ENCODE measurements at regions not wholly inside any gene's neighbourhood (a gene's known extent, or its start where the extent isn't known, plus 50 kb on each side); places are given as distances from the start of the nearest gene placed in this dataset.
A peak's percentile ranks its signal among the peaks of the same experiment; 100 is the strongest.
"Not testable (repeated sequence)": the region's sequence is repeated elsewhere in the genome, so short reads cannot be mapped to it uniquely, and the experiment has no call there.

DNA sequence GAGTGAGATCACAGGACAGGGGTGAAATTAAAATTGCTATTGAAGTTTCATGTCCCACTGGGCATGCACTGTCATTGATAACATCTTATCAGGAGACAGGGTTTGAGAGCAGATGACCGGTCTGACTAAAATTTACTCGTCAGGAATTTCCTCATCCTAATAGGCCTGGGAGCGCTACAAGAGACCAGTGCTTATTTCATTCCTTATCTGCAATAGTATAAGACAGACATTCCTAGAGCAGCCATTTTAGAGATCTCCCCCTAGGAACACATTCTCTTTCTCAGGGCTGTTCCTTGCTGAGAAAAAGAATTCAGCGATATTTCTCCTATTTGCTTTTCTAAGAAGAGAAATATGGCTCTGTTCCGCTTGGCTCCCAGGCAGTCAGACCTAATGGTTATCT, 181.4 kb upstream of the ETV3 start:
- ATAC-seq: no peak
- Mint-ChIP-seq H3K36me3 (peaks cover 39% of the 10 kb centered on the region), H3K27ac (no peak overlapping the region), H3K27me3 (peaks cover 34 to 73% of the 10 kb centered on the region in 2 donors), H3K9me3 (peaks cover 16% of the 10 kb centered on the region), H3K4me3 (no peak overlapping the region), H3K4me1 (ENCODE audit: low read depth in 2 of 2) (no peaks in the 10 kb centered on the region)
- DNase-seq (ENCODE audit: low spot score): no peak

- not testable (repeated sequence) for H3K27ac Mint-ChIP-seq; ATAC-seq; DNase-seq (ENCODE audit: low spot score); H3K4me1 Mint-ChIP-seq (ENCODE audit: low read depth in 2 of 2); H3K4me3 Mint-ChIP-seq
- peaks cover 36 to 65% of the 10 kb centered on the region in 2 donors for H3K27me3 Mint-ChIP-seq
- peaks cover 16% of the 10 kb centered on the region for H3K9me3 Mint-ChIP-seq
- H3K36me3 Mint-ChIP-seq: peaks cover 39% of the 10 kb centered on the region
These were observed 179.0 kb upstream of the ETV3 start for GRCh38 chr1:157317229-157317628.

- H3K4me1 Mint-ChIP-seq (ENCODE audit: low read depth in 2 of 2): no peaks in the 10 kb centered on the region
- H3K27me3 Mint-ChIP-seq: peaks cover 27 to 52% of the 10 kb centered on the region in 2 donors
- ATAC-seq: no peak
These were observed 177.3 kb upstream of the ETV3 start for GRCh38 chr1:157315544-157315943.

GRCh38 chr1:157314408-157314807, 176.2 kb upstream of the ETV3 start:
- Mint-ChIP-seq H3K9me3 (peaks cover 10% of the 10 kb centered on the region), H3K4me3 (no peak overlapping the region), H3K27me3 (peaks cover 32 to 52% of the 10 kb centered on the region in 2 donors), H3K36me3 (peaks cover 20% of the 10 kb centered on the region), H3K4me1 (ENCODE audit: low read depth in 2 of 2) (no peaks in the 10 kb centered on the region), H3K27ac (no peak overlapping the region)
- DNase-seq (ENCODE audit: low spot score) (no peak), ATAC-seq (no peak)

More at GRCh38 chr1:157315544-157315943, 177.3 kb upstream of the ETV3 start:
- Mint-ChIP-seq H3K36me3 (peaks cover 29% of the 10 kb centered on the region), H3K9me3 (peaks cover 13% of the 10 kb centered on the region), H3K4me3 (no peak overlapping the region), H3K27ac (no peak overlapping the region)
- DNase-seq (ENCODE audit: low spot score): no peak

GRCh38 chr1:157313240-157313807, 175.1 kb upstream of the ETV3 start:
- H3K4me3 Mint-ChIP-seq: no peak overlapping the region
- peaks cover 37 to 61% of the 10 kb centered on the region in 2 donors for H3K27me3 Mint-ChIP-seq
- peaks cover 9% of the 10 kb centered on the region for H3K9me3 Mint-ChIP-seq
- H3K27ac Mint-ChIP-seq: no peak overlapping the region
- no peak for ATAC-seq
- no peaks in the 10 kb centered on the region for H3K4me1 Mint-ChIP-seq (ENCODE audit: low read depth in 2 of 2)
- peaks cover 18% of the 10 kb centered on the region for H3K36me3 Mint-ChIP-seq
- DNase-seq (ENCODE audit: low spot score): no peak

GRCh38 chr1:157312082-157312812, 174.1 kb upstream of the ETV3 start:
- peaks cover 29 to 50% of the 10 kb centered on the region in 2 donors for H3K27me3 Mint-ChIP-seq
- ATAC-seq: no peak
- no peak for DNase-seq (ENCODE audit: low spot score)

GRCh38 chr1:157311730-157312081, 173.5 kb upstream of the ETV3 start:
- Mint-ChIP-seq H3K27ac (no peak overlapping the region), H3K4me1 (ENCODE audit: low read depth in 2 of 2) (no peaks in the 10 kb centered on the region), H3K36me3 (peaks cover 6% of the 10 kb centered on the region), H3K4me3 (no peak overlapping the region), H3K9me3 (no peaks in the 10 kb centered on the region), H3K27me3 (peaks cover 28 to 47% of the 10 kb centered on the region in 2 donors)
- no peak for ATAC-seq
- no peak for DNase-seq (ENCODE audit: low spot score)

More at GRCh38 chr1:157312082-157312812, 174.1 kb upstream of the ETV3 start:
- peaks cover 9% of the 10 kb centered on the region for H3K36me3 Mint-ChIP-seq
- H3K4me3 Mint-ChIP-seq: no peak overlapping the region
- H3K9me3 Mint-ChIP-seq: peaks cover 1% of the 10 kb centered on the region
- no peak overlapping the region for H3K27ac Mint-ChIP-seq
- no peaks in the 10 kb centered on the region for H3K4me1 Mint-ChIP-seq (ENCODE audit: low read depth in 2 of 2)

DNA sequence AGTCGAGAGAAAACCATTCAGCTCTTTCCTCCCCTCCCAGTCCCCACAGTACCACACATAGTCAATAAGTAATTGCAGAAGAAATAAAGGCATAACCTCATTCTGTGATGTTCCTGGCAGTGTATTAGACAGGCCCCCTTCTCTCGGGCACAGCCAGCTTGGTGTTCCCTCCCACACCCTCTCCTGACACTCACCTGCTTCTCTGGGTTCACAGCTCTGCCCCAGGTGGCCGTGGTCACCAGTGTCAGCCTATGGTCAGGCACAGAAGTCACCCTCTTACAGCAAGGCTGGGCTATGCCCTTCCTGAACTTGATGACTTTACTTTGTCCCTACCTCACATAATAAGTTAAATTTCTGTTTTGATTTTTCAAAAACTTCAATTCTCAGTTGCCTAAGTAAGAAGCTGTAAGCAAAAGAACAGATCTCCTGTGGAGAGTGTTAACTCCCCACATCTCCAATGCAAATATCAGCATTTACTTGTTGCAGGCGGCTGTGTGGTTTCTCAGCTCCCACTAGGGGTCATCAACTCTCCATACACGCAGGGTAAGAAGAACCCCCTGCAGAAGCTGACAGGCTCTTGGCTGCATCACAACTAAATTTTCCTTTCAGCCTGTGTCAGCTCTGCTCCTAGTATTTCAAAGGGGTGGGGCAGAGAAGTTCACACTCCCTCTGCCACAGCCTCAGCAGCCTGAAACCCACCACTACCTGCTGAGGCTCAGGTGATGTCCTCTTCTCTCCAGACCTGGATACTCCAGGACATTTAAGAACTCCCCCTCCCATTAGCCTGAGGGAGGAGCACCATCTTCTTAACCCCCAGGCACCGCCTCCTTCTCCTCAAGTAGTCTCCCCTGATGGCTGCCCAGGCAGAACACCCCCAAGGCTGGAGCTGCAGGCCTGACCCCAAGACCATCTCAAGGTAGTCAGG, 172.9 kb upstream of the ETV3 start:
- not testable (repeated sequence) for H3K27ac Mint-ChIP-seq; H3K9me3 Mint-ChIP-seq; H3K36me3 Mint-ChIP-seq; H3K4me3 Mint-ChIP-seq; H3K4me1 Mint-ChIP-seq (ENCODE audit: low read depth in 2 of 2); DNase-seq (ENCODE audit: low spot score)
- H3K27me3 Mint-ChIP-seq: peaks cover 24 to 40% of the 10 kb centered on the region in 2 donors
- ATAC-seq: peak; percentile 52 to 72

- Mint-ChIP-seq H3K4me1 (ENCODE audit: low read depth in 2 of 2) (no peaks in the 10 kb centered on the region), H3K4me3 (no peak overlapping the region), H3K36me3 (no peaks in the 10 kb centered on the region), H3K27ac (no peak overlapping the region), H3K27me3 (peaks cover 24 to 40% of the 10 kb centered on the region in 2 donors), H3K9me3 (no peaks in the 10 kb centered on the region)
- DNase-seq (ENCODE audit: low spot score) (no peak), ATAC-seq (peak in 1 of 2 donors; percentile 11)
These were observed 172.2 kb upstream of the ETV3 start for GRCh38 chr1:157310401-157310800.

GRCh38 chr1:157307491-157307890, 169.3 kb upstream of the ETV3 start:
- Mint-ChIP-seq H3K27ac (no peak overlapping the region), H3K4me1 (ENCODE audit: low read depth in 2 of 2) (no peaks in the 10 kb centered on the region), H3K36me3 (no peaks in the 10 kb centered on the region), H3K9me3 (no peaks in the 10 kb centered on the region), H3K4me3 (no peak overlapping the region), H3K27me3 (peaks cover 15 to 24% of the 10 kb centered on the region in 2 donors)
- DNase-seq (ENCODE audit: low spot score) (no peak), ATAC-seq (no peak)

GRCh38 chr1:157306896-157307295, 168.7 kb upstream of the ETV3 start:
- H3K36me3 Mint-ChIP-seq: no peaks in the 10 kb centered on the region
- DNase-seq (ENCODE audit: low spot score) (no peak), ATAC-seq (no peak)
- no peak overlapping the region for H3K27ac Mint-ChIP-seq
- H3K27me3 Mint-ChIP-seq: peaks cover 12 to 18% of the 10 kb centered on the region in 2 donors
- no peaks in the 10 kb centered on the region for H3K4me1 Mint-ChIP-seq (ENCODE audit: low read depth in 2 of 2)
- no peak overlapping the region for H3K4me3 Mint-ChIP-seq
- H3K9me3 Mint-ChIP-seq: no peaks in the 10 kb centered on the region

- ATAC-seq (no peak), DNase-seq (ENCODE audit: low spot score) (no peak)
- Mint-ChIP-seq H3K27me3 (peaks cover 5 to 10% of the 10 kb centered on the region in 2 donors), H3K36me3 (no peaks in the 10 kb centered on the region), H3K4me3 (no peak overlapping the region), H3K4me1 (ENCODE audit: low read depth in 2 of 2) (no peaks in the 10 kb centered on the region), H3K9me3 (no peaks in the 10 kb centered on the region), H3K27ac (no peak overlapping the region)
These were observed 166.1 kb upstream of the ETV3 start for GRCh38 chr1:157304271-157304670.

DNA sequence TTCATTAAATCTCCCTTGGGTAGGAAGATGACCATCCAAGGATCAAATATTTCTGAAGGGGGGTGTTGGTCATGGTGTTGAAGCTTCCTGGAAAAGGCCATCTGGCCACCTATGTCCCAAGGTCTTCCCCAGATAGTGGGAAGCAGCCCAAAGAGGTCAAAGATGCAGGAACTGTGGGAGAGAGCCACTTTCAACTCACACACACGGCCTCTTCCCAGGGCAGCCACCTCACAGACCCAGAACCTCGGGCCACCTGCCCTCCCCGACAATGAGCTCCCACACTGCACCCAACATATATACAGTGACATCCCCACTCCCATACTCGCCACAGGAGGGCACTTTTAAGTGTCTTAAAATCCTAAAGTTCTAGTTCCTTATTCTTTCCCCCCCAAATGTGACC, 164.5 kb upstream of the ETV3 start:
- no peaks in the 10 kb centered on the region for H3K4me1 Mint-ChIP-seq (ENCODE audit: low read depth in 2 of 2)
- peak in 1 of 2 donors; percentile 25 for ATAC-seq
- no peak overlapping the region for H3K4me3 Mint-ChIP-seq
- DNase-seq (ENCODE audit: low spot score): no peak
- peaks cover 9 to 15% of the 10 kb centered on the region in 2 donors for H3K27me3 Mint-ChIP-seq
- H3K9me3 Mint-ChIP-seq: no peaks in the 10 kb centered on the region
- no peaks in the 10 kb centered on the region for H3K36me3 Mint-ChIP-seq
- H3K27ac Mint-ChIP-seq: no peak overlapping the region

- H3K27me3 Mint-ChIP-seq: peaks cover 9 to 21% of the 10 kb centered on the region in 2 donors
- H3K9me3 Mint-ChIP-seq: no peaks in the 10 kb centered on the region
- no peak overlapping the region for H3K27ac Mint-ChIP-seq
- DNase-seq (ENCODE audit: low spot score) (no peak), ATAC-seq (no peak)
- no peaks in the 10 kb centered on the region for H3K4me1 Mint-ChIP-seq (ENCODE audit: low read depth in 2 of 2)
- no peak overlapping the region for H3K4me3 Mint-ChIP-seq
- no peaks in the 10 kb centered on the region for H3K36me3 Mint-ChIP-seq
These were observed 164.0 kb upstream of the ETV3 start for GRCh38 chr1:157302199-157302497.
